ENCODE measurements at regions not wholly inside any gene's neighbourhood (a gene's known extent, or its start where the extent isn't known, plus 50 kb on each side); places are given as distances from the start of the nearest gene placed in this dataset.

DNA sequence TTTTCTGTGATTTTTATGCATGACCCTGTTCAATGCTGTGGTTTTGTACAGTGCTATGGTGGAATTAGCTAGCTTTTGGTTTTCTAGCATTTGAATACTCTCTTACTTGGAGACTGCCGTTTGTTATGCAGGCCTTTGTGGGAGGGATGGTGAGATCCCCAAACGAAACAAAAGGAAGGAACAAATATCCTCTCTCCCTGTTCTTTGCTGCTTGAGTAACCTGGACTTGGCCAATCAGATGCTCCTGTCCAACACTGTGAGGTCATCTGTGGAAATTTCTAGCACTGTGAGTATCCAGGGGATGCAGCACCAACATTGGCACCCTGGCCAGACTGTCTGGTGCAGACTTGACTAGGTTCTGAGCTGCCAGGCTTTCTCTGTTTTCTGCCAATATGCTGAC is 314.4 kb downstream of the ANKRD30A start:
- H3K36me3 ChIP-seq (ENCODE audit: insufficient read depth, low read length) = no peaks in the 10 kb centered on the region
- H3K4me2 ChIP-seq (ENCODE audit: low read length) = no peak overlapping the region
- no peaks in the 10 kb centered on the region for H3K9me3 ChIP-seq (replicated peaks; ENCODE audit: low read length)
- H3K9ac ChIP-seq (ENCODE audit: low read depth, low read length) = no peak overlapping the region
- no peaks in the 10 kb centered on the region for H3K4me1 ChIP-seq (ENCODE audit: control insufficient read depth, insufficient read depth, low read length)
- H3K4me3 ChIP-seq (ENCODE audit: low read length) = no peak overlapping the region
- no peaks in the 10 kb centered on the region for H3K27me3 ChIP-seq (ENCODE audit: control insufficient read depth, insufficient read depth, low read length)

DNA sequence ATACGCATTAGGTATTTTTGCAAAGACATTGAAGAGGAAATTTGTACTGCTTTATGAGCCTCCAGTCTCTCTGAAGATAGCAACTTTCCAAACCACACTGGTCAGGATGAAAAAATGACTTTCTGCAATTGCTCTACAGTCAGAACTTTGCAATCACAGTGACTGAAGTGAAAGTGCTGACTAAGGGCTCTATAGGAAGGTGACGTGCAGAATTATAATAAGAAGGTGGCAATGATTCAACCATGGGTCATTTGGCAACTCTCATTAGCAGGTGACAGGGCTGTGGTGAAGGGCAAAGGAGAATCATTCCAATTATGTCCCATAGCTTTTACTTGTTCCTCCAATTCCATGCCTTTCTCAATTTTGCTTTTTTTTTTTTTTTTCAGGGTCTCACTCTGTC is 311.0 kb downstream of the ANKRD30A start:
- Histone ChIP-seq H3K36me3 (ENCODE audit: insufficient read depth, low read length) (no peaks in the 10 kb centered on the region), H3K4me3 (ENCODE audit: low read length) (no peak overlapping the region), H3K4me2 (ENCODE audit: low read length) (no peak overlapping the region), H3K9ac (ENCODE audit: low read depth, low read length) (no peak overlapping the region), H3K27me3 (ENCODE audit: control insufficient read depth, insufficient read depth, low read length) (no peaks in the 10 kb centered on the region), H3K4me1 (ENCODE audit: control insufficient read depth, insufficient read depth, low read length) (no peaks in the 10 kb centered on the region), H3K9me3 (replicated peaks; ENCODE audit: low read length) (no peaks in the 10 kb centered on the region)

GRCh38 chr10:37434091-37434490 is 308.7 kb downstream of the ANKRD30A start:
- Histone ChIP-seq H3K4me2 (ENCODE audit: low read length) (no peak overlapping the region), H3K4me1 (ENCODE audit: control insufficient read depth, insufficient read depth, low read length) (no peaks in the 10 kb centered on the region), H3K27me3 (ENCODE audit: control insufficient read depth, insufficient read depth, low read length) (no peaks in the 10 kb centered on the region), H3K36me3 (ENCODE audit: insufficient read depth, low read length) (no peaks in the 10 kb centered on the region), H3K9me3 (replicated peaks; ENCODE audit: low read length) (no peaks in the 10 kb centered on the region), H3K4me3 (ENCODE audit: low read length) (no peak overlapping the region), H3K9ac (ENCODE audit: low read depth, low read length) (no peak overlapping the region)
